NCI-H2081 (cell line): ENCODE measurements at regions not wholly inside any gene's neighbourhood (a gene's known extent, or its start where the extent isn't known, plus 50 kb on each side); places are given as distances from the start of the nearest gene placed in this dataset.
"Not testable (repeated sequence)": the region's sequence is repeated elsewhere in the genome, so short reads cannot be mapped to it uniquely, and the experiment has no call there.

Source experiments
- DNase-seq, 2 experiments: peaks; one replicate each; lab custom pipeline; 2025; lab: John Stamatoyannopoulos, UW

- no peak for DNase-seq
These were observed 160.9 kb downstream of the RTL9 start for GRCh38 chrX:110519501-110519900.

DNA sequence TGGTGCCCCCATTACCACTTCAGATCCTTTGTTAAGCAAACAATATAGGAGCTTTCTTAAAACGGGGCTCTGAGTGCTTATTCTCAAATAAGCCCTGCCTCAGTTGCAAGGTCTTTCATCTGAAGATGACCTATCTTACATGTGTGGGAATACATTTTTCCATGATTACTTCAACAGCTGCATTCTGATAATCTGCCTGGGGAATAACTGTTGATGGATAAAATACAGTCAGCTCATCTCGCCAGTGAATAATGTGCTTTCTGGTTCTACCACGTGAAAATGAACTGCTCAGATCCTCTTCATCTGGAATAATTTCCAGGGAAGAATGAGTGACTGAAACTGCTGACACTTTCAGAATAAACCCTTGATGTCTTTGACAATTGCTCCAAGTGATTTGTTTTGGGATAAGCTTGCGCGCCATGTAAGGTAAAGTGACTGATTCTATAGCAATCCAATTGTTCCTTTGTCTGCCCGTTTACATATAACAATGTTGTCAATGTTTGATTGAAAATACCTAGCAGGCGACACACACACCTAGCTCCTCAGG is 161.3 kb downstream of the RTL9 start:
- DNase-seq, result no peak

- DNase-seq, result not testable (repeated sequence)
These were observed 162.0 kb downstream of the RTL9 start for GRCh38 chrX:110520652-110521051.

DNA sequence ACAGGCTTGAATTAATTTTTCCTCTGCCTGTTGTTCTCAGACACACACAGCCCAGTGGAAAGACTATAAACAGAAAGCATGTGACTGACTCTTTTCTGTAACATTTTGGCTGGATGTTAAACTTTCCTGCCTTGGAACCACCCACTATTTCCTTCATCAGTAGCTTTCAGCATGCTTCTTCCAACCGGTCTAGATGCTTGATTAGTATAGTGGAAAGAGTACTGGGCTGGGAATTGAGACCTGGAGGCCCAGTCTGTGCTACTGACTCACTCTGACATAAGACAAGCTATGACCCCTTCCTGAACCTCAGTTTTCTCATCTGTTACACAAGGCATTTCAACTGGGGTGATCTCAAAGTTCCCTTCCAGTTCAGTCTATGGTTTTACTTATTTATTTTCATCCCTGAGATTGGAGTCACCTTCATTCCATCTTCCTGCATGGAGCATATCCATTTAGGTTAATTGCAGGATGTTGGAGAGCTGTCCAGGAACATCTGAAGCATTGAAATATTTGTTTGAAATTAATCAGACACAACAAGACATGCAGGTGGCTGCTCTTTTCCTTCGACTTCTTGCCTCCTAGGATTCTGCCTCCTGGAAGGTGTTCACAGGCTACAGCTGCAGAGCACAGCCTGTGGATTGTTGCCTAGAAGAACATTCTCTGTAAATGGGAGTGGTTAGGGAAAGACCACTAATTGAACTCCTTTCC is 173.4 kb downstream of the RTL9 start:
- DNase-seq, result no peak

DNA sequence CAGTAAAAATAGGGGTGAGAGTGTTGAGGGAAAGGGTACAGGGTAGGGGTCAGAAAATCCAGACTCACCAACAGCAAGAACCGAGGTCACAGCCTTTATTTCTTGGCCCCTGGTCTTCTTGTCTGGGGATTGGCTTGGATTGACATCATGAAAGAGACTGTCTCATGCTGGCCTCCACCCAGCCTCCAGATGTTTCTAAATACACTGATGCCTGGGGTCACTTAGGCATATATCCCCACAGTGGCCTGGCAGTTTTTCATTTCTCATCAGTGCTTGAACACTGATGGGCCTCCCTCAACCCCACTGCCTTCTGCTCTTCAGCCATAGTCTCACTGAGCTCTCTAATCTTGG is 173.9 kb downstream of the RTL9 start:
- DNase-seq, result no peak

DNA sequence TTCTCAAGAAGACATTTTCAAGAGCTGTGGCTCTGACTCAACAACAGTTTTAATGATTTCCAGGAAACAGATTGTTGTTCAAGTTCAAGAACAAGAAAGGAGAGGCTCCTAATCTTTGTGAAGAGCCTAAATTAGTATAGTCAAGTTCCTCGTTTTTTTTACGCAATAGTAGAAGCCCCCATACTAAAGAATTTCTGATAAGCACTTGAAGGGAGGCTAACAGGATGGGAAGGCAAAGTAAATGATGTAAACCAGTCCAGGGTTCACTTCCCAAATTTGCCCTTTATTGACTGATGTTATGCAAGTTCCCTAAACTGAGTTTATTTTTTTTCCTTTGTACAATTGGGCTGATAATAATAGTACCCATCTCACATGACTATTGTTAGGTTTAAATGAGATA is 178.2 kb downstream of the RTL9 start:
- DNase-seq, result no peak

- no peak for DNase-seq
These were observed 182.6 kb downstream of the RTL9 start for GRCh38 chrX:110541266-110541665.

GRCh38 chrX:110550854-110551253 is 192.2 kb downstream of the RTL9 start:
- not testable (repeated sequence) for DNase-seq

DNA sequence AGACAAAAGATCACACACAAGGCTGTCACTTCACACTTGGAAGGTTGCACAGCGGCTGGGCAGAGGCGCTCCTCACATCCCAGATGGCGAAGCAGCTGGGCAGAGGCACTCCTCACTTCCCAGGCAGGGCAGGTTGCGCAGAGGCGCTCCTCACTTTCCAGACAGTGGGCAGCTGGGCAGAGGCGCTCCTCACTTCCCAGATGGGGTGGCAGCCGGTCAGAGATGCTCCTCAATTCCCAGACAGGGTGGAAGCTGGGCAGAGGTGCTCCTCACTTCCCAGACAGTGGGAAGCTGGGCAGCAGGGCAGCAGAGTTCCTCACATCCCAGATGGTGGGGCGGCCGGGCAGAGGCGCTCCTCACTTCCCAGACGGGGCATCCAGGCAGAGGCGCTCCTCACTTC is 199.2 kb downstream of the RTL9 start:
- no peak for DNase-seq

DNA sequence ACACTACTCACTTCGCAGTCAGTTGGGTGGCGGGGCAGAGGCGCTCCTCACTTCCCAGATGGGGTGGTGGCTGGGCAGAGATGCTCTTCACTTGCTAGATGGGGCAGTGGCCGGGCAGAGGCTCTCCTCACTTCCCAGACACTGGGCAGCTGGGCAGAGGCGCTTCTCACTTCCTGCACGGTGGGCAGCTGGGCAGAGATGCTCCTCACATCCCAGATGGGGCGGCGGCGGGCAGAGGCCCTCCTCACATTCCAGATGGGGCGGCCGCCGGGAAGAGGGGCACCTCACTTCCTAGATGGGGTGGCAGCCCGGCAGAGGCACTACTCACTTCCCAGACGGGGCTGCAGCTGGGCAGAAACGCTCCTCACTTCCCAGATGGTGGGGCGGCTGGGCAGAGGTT is 199.8 kb downstream of the RTL9 start:
- DNase-seq, result no peak

GRCh38 chrX:110561034-110561433 is 202.4 kb downstream of the RTL9 start:
- no peak for DNase-seq

DNA sequence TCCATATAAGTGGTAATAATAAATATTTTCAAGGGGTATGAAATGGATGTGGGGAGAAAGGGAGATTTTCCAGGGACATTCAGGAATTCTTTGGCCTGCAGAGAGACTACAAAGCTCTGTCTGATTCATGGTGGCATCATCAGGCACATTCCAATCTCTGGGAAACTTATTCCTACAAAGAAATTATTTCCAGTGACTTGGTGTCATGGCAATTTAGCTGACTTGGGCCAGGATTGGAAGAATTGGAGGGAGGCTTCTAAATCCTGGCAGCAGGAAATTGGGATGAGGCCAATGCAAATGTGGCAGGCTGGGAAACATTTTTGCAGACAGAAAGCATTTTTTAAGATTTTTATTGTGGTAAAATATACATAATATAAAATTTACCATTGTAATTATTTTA is 204.6 kb downstream of the RTL9 start:
- no peak for DNase-seq

- no peak for DNase-seq
These were observed 209.8 kb downstream of the RTL9 start for GRCh38 chrX:110568441-110568840.

- DNase-seq, result no peak
These were observed 210.9 kb downstream of the RTL9 start for GRCh38 chrX:110569506-110569905.

DNA sequence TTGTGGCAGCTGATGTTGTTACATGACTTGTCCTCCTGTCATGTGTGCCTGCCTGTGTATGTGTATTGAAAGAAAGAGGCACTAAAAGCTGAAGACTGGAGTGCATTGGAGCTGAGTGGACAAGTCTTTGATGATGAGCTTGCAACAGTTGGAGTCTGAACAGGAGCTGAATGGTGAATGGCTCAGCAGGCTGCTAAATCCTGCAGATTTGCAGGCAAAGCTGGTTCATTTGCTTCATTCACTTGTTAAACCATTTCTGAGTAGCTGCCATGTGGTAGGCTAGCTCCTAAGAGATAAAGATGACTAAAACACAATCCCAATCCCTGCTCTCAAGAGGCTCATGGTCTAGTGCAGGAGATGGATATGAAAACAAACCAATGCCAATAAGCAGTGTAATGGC is 217.3 kb downstream of the CHRDL1 start:
- DNase-seq, result no peak

- DNase-seq, result no peak
These were observed 211.5 kb downstream of the CHRDL1 start for GRCh38 chrX:110584083-110584482.

GRCh38 chrX:110588164-110588563 is 207.5 kb downstream of the CHRDL1 start:
- DNase-seq, result no peak

- DNase-seq, result no peak
These were observed 206.8 kb downstream of the CHRDL1 start for GRCh38 chrX:110588853-110589252.

- DNase-seq, result no peak
These were observed 194.8 kb downstream of the CHRDL1 start for GRCh38 chrX:110600745-110601310.

DNA sequence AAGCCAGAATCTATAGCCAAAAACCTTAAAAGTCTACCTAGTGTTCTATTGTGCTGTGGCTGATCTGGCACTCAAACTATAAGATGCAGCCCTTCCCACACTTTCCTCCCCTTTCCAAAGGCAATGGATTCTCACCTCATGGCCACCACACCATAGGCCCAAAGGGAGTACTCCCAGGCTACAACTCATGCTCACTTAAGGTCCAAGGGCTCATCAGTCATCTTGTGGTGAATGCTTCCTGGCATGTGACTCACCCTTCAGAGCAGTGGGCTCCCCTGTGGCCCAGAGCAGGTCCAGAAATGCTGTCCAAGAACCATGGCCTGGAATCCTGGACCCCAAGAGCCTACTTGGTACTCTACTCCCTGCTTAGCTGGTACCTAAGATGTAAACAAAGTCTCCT is 181.0 kb downstream of the CHRDL1 start:
- no peak for DNase-seq
